Neural cell (in vitro differentiated cells): ENCODE measurements at regions not wholly inside any gene's neighbourhood (a gene's known extent, or its start where the extent isn't known, plus 50 kb on each side); places are given as distances from the start of the nearest gene placed in this dataset.

ENCODE experiments used
- POLR2AphosphoS5 ChIP-seq: IDR thresholded peaks from 2 replicates; pipeline ENCODE4 v1.6.1; 2012
- TF ChIP-seq, protein P1 (sequence below): fragments of 450-650 bp; IDR thresholded peaks from 2 replicates; pipeline ENCODE4 v1.5.1; 2014; ENCODE audit warnings: antibody characterized with exemption, mild to moderate bottlenecking, moderate library complexity; ENCODE audit not compliant: poor library complexity, severe bottlenecking

GRCh38 chr3:174414902-174415301 is 444.2 kb upstream of the NAALADL2 start:
- TF ChIP-seq, protein P1, sequence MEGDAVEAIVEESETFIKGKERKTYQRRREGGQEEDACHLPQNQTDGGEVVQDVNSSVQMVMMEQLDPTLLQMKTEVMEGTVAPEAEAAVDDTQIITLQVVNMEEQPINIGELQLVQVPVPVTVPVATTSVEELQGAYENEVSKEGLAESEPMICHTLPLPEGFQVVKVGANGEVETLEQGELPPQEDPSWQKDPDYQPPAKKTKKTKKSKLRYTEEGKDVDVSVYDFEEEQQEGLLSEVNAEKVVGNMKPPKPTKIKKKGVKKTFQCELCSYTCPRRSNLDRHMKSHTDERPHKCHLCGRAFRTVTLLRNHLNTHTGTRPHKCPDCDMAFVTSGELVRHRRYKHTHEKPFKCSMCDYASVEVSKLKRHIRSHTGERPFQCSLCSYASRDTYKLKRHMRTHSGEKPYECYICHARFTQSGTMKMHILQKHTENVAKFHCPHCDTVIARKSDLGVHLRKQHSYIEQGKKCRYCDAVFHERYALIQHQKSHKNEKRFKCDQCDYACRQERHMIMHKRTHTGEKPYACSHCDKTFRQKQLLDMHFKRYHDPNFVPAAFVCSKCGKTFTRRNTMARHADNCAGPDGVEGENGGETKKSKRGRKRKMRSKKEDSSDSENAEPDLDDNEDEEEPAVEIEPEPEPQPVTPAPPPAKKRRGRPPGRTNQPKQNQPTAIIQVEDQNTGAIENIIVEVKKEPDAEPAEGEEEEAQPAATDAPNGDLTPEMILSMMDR, result no peak
- no peak for TF ChIP-seq POLR2AphosphoS5
